ENCODE measurements at regions not wholly inside any gene's neighbourhood (a gene's known extent, or its start where the extent isn't known, plus 50 kb on each side); places are given as distances from the start of the nearest gene placed in this dataset.
"Not testable (repeated sequence)": the region's sequence is repeated elsewhere in the genome, so short reads cannot be mapped to it uniquely, and the experiment has no call there.

DNA sequence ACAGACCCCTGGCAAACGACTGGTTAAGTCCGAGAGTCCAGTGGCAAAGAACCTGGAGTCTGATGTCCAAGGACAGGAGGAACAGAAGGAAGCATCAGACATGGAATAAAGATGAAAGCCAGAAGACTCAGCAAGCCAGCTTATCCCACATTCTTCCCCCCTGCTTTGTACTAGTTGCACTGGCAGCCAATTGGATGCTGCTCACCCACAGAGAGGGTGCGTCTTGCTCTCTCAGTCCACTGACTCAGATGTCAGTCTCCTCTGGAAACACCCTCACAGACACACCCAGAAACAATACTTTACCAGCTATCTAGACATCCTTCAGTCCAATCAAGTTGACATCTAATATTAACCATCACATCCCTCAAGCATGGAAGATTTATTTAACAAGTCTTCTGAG is 1265.8 kb upstream of the CNTN5 start:
- no peak for DNase-seq

DNA sequence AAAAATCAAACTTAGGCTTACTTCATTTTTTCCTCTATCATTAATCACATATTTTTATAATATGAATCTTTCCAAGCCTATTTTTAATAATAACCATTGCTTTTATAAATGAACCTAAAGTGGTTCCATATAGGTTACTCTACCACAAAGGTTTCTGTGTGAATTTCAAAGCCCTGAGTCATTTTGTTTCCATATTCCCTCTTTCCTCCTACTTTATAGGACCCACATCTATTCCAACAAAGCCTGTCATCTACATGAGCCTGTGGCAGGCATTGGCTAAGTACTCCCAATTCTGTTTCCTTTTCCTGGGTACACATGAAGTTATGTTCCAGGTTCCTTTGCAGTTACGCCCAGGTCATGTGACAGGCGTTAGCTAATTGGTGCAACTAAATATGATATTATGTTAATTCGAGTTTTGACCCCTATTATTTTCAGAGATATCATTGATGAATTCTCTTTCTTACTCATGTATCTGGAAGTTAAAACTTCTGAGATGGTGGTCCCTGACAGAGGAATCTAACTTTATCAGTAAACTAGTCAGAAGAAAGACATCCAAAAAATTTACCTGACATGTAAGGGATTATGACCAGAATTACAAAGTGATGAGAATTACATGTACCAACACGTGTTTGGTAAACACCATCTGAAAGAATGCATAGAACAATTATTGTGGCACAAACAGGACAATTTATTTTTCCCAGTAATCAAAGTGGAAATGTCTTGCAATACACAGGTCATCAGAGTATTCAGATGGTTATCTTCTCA is 1264.0 kb upstream of the CNTN5 start:
- DNase-seq, result no peak

- DNase-seq, result no peak
Measured at GRCh38 chr11:97761175-97761574, 1259.6 kb upstream of the CNTN5 start.

DNA sequence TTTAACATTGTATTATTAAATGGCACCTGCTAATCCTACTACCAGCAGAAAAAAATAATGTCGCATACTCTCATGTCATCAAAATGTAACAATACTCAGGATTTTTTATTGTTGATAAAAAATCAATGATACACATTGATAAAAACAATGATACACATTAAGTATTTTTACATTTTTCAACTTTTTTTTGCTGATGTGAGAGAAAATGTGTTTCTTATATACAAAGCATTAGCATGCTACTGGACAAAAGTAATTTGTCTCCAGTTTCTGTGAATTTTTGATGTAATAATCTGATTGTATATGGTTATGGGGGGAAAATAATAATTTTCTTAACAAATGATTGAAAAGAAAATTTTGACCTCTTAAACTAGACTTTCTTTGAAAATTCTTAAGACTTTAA is 1256.6 kb upstream of the CNTN5 start:
- no peak for DNase-seq

GRCh38 chr11:97764605-97765004 is 1256.1 kb upstream of the CNTN5 start:
- DNase-seq, result no peak

DNA sequence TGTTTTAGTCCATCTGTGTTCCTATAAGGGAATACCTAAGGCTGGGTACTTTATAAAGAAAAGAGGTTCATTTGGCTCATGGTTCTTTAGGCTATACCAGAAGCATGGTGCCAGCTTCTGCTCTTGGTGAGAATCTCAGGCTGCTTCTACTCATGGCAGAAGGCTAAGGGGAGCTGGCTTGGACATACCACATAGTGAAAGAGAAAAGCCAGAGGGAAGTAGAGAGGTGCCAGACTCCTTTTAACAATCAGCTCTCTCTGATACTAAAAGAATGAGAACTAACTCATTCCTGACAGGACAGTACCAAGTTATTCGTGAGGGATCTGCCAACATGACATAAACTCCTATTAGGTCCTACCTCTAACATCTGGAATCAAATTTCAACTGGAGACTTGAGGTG is 1250.2 kb upstream of the CNTN5 start:
- no peak for DNase-seq

DNA sequence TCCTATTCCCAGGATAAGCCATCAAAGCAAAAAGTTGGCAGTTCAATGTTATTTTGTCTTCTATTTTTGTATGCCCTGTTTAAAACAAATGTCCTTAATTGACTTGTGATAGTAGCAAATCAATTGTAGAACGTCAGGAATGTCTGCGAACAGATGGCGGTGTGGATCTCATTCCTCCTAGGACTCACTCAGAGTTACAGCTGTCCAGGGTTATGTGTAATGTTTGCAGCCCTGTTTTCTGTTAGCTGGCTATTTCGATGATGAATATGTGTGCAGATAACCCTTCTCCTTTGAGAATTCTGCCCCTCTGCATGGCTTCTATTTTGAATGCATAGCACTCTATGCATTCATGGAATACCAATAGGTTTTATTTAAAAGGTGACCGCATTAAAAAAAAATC is 1248.0 kb upstream of the CNTN5 start:
- DNase-seq, result no peak

DNA sequence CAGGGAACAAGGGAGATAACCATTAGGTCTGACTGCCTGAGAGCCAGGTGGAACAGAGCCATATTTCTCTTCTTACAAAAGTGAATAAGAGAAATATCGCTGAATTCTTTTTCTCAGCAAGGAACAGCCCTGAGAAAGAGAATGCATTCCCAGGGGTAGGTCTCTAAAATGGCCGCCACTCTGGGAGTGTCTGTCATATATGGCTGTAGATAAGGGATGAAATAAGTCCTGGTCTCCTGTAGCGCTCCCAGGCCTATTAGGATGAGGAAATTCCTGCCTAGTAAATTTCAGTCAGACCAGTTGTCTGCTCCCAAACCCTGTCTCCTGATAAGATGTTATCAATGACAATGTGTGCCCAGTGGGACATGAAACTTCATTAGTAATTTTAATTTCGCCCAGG is 1236.4 kb upstream of the CNTN5 start:
- not testable (repeated sequence) for DNase-seq

GRCh38 chr11:97786961-97787360 is 1233.8 kb upstream of the CNTN5 start:
- no peak for DNase-seq

DNA sequence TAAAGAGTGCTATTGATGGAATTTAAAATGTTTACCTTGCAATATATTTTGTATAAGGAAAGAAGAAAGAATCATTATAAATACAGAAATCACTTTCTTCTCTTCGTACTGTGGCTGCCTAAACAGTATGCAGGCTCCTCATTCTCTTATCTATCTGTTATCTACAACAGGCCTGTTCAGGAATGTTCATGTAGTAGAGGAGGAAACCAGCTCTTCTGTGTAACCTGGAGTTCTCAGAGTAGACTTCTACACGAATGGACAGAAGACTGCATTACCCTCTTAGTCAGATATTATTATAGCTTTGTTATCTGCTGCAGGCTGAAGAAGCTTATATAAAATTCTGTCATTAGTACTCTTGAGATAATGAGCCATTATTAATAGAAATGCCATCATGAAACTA is 1225.9 kb upstream of the CNTN5 start:
- no peak for DNase-seq

GRCh38 chr11:97800891-97801290 is 1219.9 kb upstream of the CNTN5 start:
- DNase-seq, result no peak

- DNase-seq, result no peak
Measured at GRCh38 chr11:97814325-97814959, 1206.3 kb upstream of the CNTN5 start.

DNA sequence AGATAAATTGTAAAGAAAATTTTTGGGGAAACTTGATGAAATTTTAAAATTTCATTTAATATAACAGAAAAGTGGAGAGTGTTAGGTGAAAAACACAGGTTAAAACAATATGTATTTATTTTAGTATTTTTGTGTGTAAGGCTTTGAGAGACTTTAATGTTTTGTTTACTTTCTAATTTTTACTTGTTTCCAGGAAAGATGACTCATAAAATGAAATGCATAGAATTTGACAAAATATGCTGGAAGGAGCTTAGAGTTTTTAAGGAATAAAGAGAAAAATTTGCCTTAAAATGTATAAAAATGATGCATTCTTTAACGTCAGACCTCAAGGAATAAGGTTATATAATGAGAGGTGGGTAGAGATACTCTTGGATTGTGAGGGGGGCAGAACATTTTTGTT is 1205.1 kb upstream of the CNTN5 start:
- DNase-seq, result no peak

GRCh38 chr11:97832451-97832850 is 1188.3 kb upstream of the CNTN5 start:
- DNase-seq, result no peak

DNA sequence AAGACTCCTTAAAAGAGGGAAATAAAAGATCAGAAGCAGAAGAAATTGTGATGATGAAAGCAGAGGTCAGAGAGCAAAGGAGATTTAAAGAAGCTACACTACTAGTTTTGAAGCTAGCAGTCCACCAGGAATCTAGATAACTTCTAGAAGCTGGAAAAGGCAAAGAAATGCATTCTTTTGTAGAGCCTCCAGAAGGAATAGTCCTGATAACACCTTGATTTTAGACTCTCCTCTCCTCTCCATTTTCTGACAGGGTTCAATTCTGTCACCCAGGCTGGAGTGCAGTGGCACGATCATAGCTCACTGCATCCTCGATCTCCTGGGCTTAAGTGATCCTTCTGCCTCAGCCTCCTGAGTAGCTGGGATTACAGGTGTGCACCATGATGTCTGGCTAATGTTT is 1187.3 kb upstream of the CNTN5 start:
- DNase-seq, result no peak

DNA sequence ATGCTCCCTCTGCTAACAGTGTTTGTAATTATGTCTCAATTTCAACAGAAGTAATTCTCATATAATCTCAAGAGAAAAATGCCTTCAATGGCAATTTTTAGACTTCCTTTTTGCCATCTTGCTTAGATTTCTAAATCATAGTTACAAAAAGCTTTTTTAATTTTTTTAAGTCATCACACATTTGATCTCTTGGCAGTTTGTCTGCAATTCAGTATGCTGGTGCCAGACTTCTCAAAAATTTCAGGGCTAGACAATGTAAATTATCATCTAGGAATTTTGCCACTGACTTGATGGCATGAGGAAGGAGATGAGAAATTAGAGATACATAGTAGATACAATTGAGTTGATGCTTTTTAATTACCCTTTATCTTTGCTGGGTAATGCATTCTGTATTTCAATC is 1176.7 kb upstream of the CNTN5 start:
- DNase-seq, result no peak

DNA sequence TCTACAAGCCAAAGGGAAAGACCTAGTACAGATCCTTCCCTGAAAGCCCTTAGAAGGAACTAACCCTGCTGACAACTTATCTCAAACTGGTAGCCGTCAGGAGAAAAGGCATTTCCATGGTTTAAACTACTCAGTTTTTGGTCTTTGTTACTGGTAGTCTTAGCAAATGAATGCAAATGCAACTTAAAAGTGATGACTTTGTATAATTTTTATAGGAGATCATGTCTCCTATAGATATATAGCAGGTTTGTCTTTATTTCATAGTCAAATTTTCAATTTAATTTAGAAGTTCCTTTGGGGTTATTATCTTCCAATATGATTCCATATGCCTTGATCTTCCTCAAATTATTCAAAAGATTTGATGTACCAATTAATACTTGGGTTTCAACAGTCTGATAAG is 1173.0 kb upstream of the CNTN5 start:
- DNase-seq, result no peak

- no peak for DNase-seq
Measured at GRCh38 chr11:97850701-97851100, 1170.0 kb upstream of the CNTN5 start.

- DNase-seq, result no peak
Measured at GRCh38 chr11:97854357-97854756, 1166.4 kb upstream of the CNTN5 start.

GRCh38 chr11:97854877-97855276 is 1165.9 kb upstream of the CNTN5 start:
- DNase-seq, result no peak

- no peak for DNase-seq
Measured at GRCh38 chr11:97856666-97857065, 1164.1 kb upstream of the CNTN5 start.

DNA sequence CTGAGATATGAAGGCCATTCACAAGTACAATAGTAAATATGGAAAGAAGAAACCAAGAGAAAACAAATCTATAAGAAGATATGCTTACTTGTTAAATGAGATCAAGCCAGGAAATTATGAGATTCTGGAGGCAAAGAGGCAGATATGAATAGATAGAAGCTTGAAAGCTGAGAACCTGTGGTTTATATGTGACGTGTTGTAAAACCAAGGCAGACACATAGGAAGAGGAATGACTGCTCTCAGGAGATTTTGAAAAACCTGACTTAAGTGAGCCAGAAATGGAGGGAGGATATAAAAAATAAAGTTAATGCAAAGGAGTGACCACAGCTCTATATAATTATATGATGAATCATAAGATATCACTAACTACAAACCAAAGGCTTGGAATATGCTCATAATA is 1160.5 kb upstream of the CNTN5 start:
- no peak for DNase-seq

GRCh38 chr11:97862021-97862420 is 1158.7 kb upstream of the CNTN5 start:
- no peak for DNase-seq

GRCh38 chr11:97865424-97866012 is 1155.2 kb upstream of the CNTN5 start:
- no peak for DNase-seq

All from renal pelvis (tissue), 1 donor.